Activated CD8-positive, alpha-beta memory T cell treated with anti-CD3 and anti-CD28 coated beads for 48 hours (primary cell): ENCODE measurements at regions not wholly inside any gene's neighbourhood (a gene's known extent, or its start where the extent isn't known, plus 50 kb on each side); places are given as distances from the start of the nearest gene placed in this dataset.
"Not testable (repeated sequence)": the region's sequence is repeated elsewhere in the genome, so short reads cannot be mapped to it uniquely, and the experiment has no call there.

Experiments used
- DNase-seq, 3 experiments: peaks; one replicate each; pipeline ENCODE4 v3.0.0-alpha.2; 2020; ENCODE audit warnings: low read depth in 2 of 3, low spot score in 2 of 3

GRCh38 chr1:221978631-221979334 lies 236.9 kb upstream of the DUSP10 start:
- not testable (repeated sequence) for DNase-seq

- not testable (repeated sequence) for DNase-seq
Observed at GRCh38 chr1:221973787-221974186, 231.9 kb upstream of the DUSP10 start.

- DNase-seq = no peak
Observed at GRCh38 chr1:221972276-221973235, 230.7 kb upstream of the DUSP10 start.

GRCh38 chr1:221971035-221971434 lies 229.1 kb upstream of the DUSP10 start:
- not testable (repeated sequence) for DNase-seq

GRCh38 chr1:221969298-221969858 lies 227.5 kb upstream of the DUSP10 start:
- not testable (repeated sequence) for DNase-seq

GRCh38 chr1:221967538-221967937 lies 225.6 kb upstream of the DUSP10 start:
- not testable (repeated sequence) for DNase-seq

GRCh38 chr1:221966888-221967287 lies 225.0 kb upstream of the DUSP10 start:
- DNase-seq = not testable (repeated sequence)

- not testable (repeated sequence) for DNase-seq
Observed at GRCh38 chr1:221965891-221966290, 224.0 kb upstream of the DUSP10 start.

GRCh38 chr1:221965252-221965651 lies 223.4 kb upstream of the DUSP10 start:
- DNase-seq = no peak

- no peak for DNase-seq
Observed at GRCh38 chr1:221963742-221964141, 221.9 kb upstream of the DUSP10 start.

- no peak for DNase-seq
Observed at GRCh38 chr1:221962385-221962784, 220.5 kb upstream of the DUSP10 start.

GRCh38 chr1:221961532-221962292 lies 219.8 kb upstream of the DUSP10 start:
- peak in 2 of 3 experiments; percentile 11 to 19 for DNase-seq

- not testable (repeated sequence) for DNase-seq
Observed at GRCh38 chr1:221958161-221958562, 216.3 kb upstream of the DUSP10 start.

- not testable (repeated sequence) for DNase-seq
Observed at GRCh38 chr1:221957350-221957749, 215.5 kb upstream of the DUSP10 start.

- no peak for DNase-seq
Observed at GRCh38 chr1:221949996-221950395, 208.1 kb upstream of the DUSP10 start.

GRCh38 chr1:221948459-221948858 lies 206.6 kb upstream of the DUSP10 start:
- no peak for DNase-seq

GRCh38 chr1:221947731-221948130 lies 205.8 kb upstream of the DUSP10 start:
- DNase-seq = no peak

GRCh38 chr1:221946768-221947167 lies 204.9 kb upstream of the DUSP10 start:
- DNase-seq = no peak

GRCh38 chr1:221945669-221946068 lies 203.8 kb upstream of the DUSP10 start:
- no peak for DNase-seq

GRCh38 chr1:221944247-221944870 lies 202.5 kb upstream of the DUSP10 start:
- no peak for DNase-seq
